Left cardiac atrium (tissue), 4 donors: ENCODE measurements at regions not wholly inside any gene's neighbourhood (a gene's known extent, or its start where the extent isn't known, plus 50 kb on each side); places are given as distances from the start of the nearest gene placed in this dataset.

Source experiments
- ATAC-seq, 2 donors: fragments of 200-7000 bp; cut with Tn5 transposase; one replicate each; pipeline ENCODE4 v1.9.1; 2020; ENCODE audit warnings: mild to moderate bottlenecking in 2 of 2, moderate library complexity in 2 of 2
- DNase-seq: peaks from one replicate; pipeline ENCODE4 v3.0.0-alpha.2; 2020
- intact Hi-C, 2 donors: fragments of 100-400 bp; cut with DNase I; formaldehyde crosslinking; loops; one replicate each; pipeline versions ENCODE4 v1.14.1 to v1.15.1; 2022 to 2023
- donor health status: DM: no; HTN: yes; CAD: no.
- donor health status: DM: no; HTN: yes; CAD: no; lungs with severe emphysema.
- donor health status: DM: yes; HTN: yes; CAD: no.
- donor health status: Dilated cardiomyopathy.

DNA sequence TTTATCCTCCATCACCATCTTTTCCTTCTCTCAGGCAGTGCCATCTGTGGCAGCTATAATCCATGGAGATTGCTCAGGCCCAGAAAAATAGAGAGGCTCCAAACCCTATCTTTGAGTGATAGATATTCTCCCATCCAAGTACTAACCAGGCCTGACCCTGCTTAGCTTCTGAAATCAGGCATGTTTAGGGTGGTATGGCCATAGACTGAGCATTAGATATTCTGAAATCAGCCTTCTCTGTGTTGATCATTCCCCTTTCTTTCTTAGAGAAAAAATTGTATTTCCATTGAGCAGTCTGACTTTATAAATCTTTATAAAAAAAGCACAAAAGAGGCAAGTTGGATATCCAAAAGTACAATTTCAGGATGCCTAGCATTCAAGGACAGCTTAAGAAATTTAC is 131.5 kb upstream of the ACVR2A start:
- intact Hi-C loops: no loop called here
- DNase-seq (no peak), ATAC-seq (no peak)

DNA sequence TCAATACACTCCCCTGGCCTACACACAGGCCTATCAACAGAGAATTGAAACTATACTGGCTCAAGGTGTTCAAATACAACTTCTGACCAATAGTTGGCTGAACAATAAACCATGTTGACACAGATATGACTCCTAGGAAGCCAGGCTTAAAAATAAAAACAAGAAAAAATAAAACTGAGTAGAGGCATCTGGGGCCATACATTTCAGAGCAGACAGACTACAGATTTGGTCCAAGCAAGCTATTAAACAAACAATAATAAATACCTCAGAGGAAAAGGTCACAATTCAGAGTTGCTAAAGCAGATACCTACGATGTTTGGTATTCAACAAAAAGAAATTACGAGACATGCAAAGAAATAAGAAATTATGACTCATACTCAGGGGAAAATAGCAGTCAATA is 132.8 kb upstream of the ACVR2A start:
- intact Hi-C loops: no loop called here
- no peak for ATAC-seq
- no peak for DNase-seq

- DNase-seq (no peak), ATAC-seq (no peak)
- intact Hi-C loops: no loop called here
These were observed 133.8 kb upstream of the ACVR2A start for GRCh38 chr2:147711031-147711430.

DNA sequence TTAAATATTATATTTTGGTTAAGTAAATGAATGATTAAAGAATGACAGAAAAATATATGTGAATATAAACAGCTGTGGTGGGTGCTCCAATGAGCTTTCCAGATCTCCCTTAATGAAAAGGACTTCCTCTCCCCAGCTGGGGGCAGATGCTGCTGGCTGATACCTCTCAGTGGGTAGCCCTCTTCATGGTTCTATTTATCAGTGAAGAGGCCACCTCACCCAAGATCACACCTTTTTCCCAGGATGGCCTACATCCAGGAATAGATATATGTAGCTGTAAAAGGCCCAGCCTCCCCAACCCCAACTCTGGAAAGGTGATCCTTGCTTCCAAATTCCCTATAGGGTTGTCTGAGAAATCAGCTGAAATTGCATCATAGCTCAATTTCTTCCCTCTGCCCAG is 135.2 kb upstream of the ACVR2A start:
- intact Hi-C loops: no loop called here
- no peak for DNase-seq
- ATAC-seq: no peak

DNA sequence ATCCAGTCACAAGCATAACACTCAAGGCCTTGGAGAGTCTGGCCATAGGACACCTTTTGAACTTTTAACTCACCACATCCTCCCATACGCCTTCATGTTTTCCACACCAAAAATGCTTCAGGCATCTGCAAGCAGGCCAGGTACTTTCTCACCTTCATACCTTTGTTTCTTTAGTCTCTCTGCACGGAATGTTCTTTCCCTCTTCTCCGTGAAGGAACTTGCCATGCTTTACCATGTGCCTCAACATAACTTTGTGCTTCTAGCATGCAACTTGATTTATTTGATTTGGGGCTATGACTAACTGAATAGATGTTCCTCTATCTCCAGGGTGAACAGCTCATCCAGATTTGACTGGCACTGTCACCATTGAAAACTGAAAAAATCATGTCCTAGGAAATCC is 141.7 kb upstream of the ACVR2A start:
- intact Hi-C loops: no loop called here

GRCh38 chr2:147698166-147698565 is 146.7 kb upstream of the ACVR2A start:
- intact Hi-C loops: no loop called here
- DNase-seq (no peak), ATAC-seq (no peak)

More for the DNA sequence above, 141.7 kb upstream of the ACVR2A start:
- ATAC-seq (no peak), DNase-seq (no peak)

DNA sequence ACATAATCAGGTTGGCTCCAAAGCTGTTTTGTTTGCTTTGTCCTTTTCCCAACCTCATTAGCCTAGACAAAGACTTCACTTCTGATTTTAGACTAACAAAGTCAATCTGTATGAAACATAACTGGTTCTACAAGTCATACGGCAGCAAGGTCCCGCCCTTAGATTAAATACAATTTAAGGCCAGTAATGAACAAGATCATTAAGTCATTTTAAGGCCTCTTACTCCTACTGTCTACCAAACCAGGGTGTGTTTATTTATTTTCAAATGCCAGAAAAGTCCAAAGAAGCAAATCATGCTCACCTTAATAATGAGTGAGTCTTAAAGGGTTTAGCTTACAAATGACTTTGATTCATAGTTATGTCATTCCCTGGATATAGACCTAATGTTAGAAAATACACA is 148.4 kb upstream of the ACVR2A start:
- DNase-seq: no peak
- ATAC-seq: no peak
- intact Hi-C loops: no loop called here

DNA sequence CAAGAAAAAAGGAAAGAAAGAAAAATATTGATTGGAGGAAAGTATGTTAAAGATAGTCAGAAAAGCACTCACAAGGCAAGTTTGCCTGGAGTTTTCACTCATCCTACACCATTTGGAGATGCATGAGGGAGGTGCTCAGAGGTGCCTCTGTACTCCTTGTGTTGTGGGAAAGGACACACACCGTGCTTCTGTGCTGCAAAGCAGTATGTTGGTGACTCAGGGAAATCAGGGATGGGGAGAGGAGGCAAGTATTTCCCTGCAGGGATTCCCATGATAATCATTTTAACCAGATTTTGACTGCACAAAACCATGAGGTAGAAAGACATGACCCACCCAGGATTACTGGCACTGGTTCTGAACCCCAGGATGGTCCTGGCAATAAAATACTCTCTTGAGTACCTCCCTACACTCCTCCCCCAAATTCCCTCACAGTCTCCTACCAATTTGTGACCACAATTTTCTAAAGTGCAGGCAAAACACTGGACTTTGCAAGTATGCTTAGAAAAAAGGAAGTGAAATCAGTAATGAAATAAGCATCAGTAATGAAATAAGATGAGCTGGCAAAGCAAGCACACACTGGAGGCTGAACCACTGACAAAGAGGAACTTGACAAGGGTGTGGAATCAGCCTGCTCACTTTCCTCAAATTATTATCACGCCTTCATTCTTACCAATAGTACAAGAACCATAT is 155.5 kb upstream of the ACVR2A start:
- DNase-seq: no peak
- ATAC-seq: peak; percentile 44 to 75
- intact Hi-C loops: no loop called here

DNA sequence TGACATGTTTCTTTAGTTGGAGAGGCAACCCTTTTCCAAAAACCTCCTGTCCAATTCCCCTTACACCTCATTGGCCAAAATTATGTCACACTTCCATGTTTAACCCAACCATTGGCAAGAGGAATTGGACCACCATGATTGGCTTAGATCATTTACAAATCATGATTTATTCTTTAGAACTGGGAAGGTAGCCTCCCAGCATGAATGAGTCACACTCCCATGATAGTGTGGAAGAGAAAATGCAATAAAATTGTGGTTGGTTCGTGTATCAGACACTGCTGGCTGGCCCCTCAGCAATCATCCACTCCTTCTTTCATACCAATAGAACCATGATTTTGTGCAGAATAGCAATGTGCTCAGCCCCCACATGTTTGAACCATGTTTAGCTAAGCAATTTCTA is 156.6 kb upstream of the ACVR2A start:
- no peak for ATAC-seq

GRCh38 chr2:147686365-147686764 is 158.5 kb upstream of the ACVR2A start:
- intact Hi-C loops: no loop called here
- DNase-seq (no peak), ATAC-seq (no peak)

More for the DNA sequence above, 156.6 kb upstream of the ACVR2A start:
- intact Hi-C loops: no loop called here
- no peak for DNase-seq

DNA sequence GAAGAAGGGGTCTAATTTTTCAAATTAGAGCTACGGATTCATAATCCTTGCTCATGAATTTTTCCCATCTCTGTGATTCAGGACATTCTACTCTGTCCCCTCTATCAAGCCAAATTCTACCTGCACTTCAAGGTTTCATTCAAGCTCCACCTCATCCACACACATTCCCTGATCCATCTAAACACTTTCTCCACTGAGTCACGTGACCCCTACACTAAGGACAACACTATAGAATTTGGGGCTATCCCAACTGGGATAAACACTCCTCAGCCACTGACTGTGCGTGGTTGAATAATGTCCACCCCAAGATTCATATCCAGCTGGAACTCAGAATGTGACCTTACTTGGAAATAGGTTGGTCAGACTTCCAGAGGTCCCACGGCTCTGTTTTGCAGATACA is 159.9 kb upstream of the ACVR2A start:
- ATAC-seq (no peak), DNase-seq (no peak)
- intact Hi-C loops: no loop called here

GRCh38 chr2:147683380-147683779 is 161.4 kb upstream of the ACVR2A start:
- no peak for ATAC-seq
- DNase-seq: no peak
- intact Hi-C loops: no loop called here

- intact Hi-C loops: no loop called here
- ATAC-seq (no peak), DNase-seq (no peak)
These were observed 163.7 kb upstream of the ACVR2A start for GRCh38 chr2:147681093-147681492.

DNA sequence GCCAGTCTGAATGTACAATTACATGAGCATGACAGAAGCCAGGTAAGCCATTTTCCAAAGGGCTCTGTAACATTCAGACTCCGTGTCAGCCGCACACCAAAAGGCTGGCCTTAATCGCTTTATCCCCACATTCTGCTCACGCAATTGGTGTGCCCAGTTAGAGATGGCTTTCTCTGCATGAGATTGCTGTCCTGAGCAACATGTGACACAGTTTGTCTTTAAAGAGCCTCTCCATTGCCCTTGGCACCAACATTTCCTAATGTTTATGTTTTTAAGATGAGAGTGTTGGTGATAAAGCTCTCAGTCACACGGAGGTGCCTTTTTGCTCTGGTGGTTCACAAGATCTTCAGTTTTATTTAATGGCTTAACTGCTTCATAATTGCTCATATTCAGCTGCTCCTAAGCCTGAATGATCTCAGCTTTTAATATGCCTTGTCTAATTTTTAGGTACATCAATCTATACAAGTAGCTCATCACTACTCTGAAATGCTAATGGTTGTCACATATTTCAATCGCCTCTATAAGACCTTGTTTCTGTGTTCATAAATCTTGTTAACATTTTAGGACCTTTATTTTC is 164.8 kb upstream of the ACVR2A start:
- intact Hi-C loops: no loop called here
- DNase-seq (no peak), ATAC-seq (no peak)

- intact Hi-C loops: no loop called here
- ATAC-seq (no peak), DNase-seq (no peak)
These were observed 165.5 kb upstream of the ACVR2A start for GRCh38 chr2:147679191-147679954.

- intact Hi-C loops: no loop called here
- ATAC-seq (peak in 1 of 2 donors; percentile 46), DNase-seq (no peak)
These were observed 179.7 kb upstream of the ACVR2A start for GRCh38 chr2:147665105-147665504.

DNA sequence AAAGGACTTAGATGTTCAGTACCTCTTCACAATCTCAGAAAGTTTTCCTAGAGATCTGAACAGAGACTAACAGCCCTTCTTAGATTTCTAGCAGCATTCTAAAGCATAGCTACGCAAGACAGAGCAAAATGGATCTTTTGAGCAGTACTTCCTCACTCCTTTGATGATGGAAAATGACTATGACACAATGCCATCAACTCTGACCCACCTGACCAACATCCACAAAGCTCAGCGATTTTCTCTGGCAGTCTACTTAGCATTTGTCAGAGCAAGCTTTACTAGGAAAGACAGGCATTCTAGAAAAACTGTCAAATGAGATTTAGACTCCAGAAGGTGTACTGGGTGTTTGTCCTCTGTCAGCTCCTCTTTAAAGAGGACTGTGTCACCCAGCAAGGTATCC is 180.9 kb upstream of the ACVR2A start:
- intact Hi-C loops: no loop called here
- ATAC-seq: no peak

DNA sequence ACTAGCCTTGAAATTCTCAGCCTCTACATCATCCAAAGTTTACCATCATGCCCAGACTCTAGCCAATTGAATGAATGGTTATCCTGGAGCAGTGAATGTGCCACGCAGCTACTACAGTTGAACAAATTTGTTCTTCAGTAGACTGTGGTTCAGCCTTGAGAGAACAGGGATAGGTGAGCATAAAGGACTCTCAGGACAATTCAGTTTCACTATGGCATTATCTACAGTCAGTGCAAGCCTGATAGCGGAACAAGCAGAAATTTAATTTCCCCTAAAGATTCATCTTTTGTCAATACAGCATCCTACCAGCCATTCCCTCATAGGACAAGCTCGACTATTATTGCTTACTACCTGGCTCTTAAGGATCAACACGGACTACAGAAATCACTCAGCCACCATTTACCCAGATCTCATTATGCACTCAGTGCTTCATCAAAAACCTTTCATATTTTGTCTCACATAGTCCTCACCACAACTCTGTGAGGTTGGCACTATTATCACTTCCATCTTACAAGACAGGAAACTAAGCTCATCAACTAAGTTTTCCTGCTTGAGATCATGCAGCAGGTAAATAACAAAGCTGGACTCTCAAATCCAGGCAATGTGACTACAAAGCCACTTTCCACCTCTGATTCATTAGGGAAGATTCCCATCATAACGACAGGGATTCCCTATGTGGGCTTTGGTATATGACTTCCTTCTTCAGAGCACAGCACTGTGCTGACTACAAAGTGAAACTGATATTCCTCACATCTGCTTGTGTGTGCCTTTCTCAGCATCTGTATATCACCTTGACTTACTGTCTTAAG is 181.5 kb upstream of the ACVR2A start:
- ATAC-seq (peak in 1 of 2 donors; percentile 38), DNase-seq (no peak)
- intact Hi-C loops: no loop called here

More for the DNA sequence above, 180.9 kb upstream of the ACVR2A start:
- no peak for DNase-seq

DNA sequence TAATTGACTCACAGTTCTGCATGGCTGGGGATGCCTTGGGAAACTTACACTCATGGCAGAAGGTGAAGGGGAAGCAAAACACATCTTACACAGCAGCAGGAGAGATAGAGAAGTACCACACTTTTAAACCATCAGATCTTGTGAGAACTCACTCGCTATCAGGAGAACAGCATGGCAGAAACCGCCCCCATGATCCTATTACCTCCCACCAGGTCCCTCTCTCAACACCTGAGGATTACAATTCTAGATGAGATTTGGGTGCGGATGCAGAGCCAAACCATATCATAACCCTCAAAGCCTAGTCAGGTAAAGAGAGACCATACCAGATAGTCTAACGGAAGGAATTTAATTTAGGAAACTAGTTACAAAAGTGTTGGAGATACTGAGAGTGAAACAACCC is 182.6 kb upstream of the ACVR2A start:
- no peak for DNase-seq
- intact Hi-C loops: no loop called here

GRCh38 chr2:147660680-147661079 is 184.1 kb upstream of the ACVR2A start:
- intact Hi-C loops: no loop called here
- DNase-seq (no peak), ATAC-seq (no peak)

More for the DNA sequence above, 182.6 kb upstream of the ACVR2A start:
- no peak for ATAC-seq
